Lung (tissue), 11 donors: ENCODE measurements at regions not wholly inside any gene's neighbourhood (a gene's known extent, or its start where the extent isn't known, plus 50 kb on each side); places are given as distances from the start of the nearest gene placed in this dataset.

Experiments
- ATAC-seq: fragments of 200-7000 bp; cut with Tn5 transposase; one replicate; pipeline ENCODE4 v1.9.1; 2020; ENCODE audit warnings: moderate number of reproducible peaks; ENCODE audit not compliant: insufficient read depth, low FRiP score
- DNase-seq, 3 donors: peaks; one replicate each; pipeline ENCODE4 v3.0.0-alpha.2; 2013 to 2017
- H3K27ac ChIP-seq, 2 donors: one replicate each; pipeline ENCODE4 v1.5.1; 2013; ENCODE audit warnings: mild to moderate bottlenecking in 2 of 2, moderate library complexity in 2 of 2, control low read depth in 1 of 2, inconsistent platforms in 1 of 2, low read depth in 1 of 2, low read length in 1 of 2
- H3K27me3 ChIP-seq, 3 donors: one replicate each; pipeline ENCODE4 v1.5.1; 2013; ENCODE audit warnings: low read length in 2 of 3; ENCODE audit not compliant: control insufficient read depth in 3 of 3, insufficient read depth in 3 of 3
- H3K36me3 ChIP-seq, 4 donors: one replicate each; pipeline ENCODE4 v1.5.1; 2013; ENCODE audit warnings: low read length in 4 of 4, mild to moderate bottlenecking in 1 of 4, moderate library complexity in 1 of 4; ENCODE audit not compliant: control insufficient read depth in 4 of 4, insufficient read depth in 4 of 4
- H3K4me1 ChIP-seq, 5 donors: one replicate each; pipeline ENCODE4 v1.5.1; 2013; ENCODE audit warnings: low read length in 5 of 5, mild to moderate bottlenecking in 2 of 5, moderate library complexity in 1 of 5; ENCODE audit not compliant: control insufficient read depth in 5 of 5, insufficient read depth in 5 of 5
- H3K4me3 ChIP-seq: one replicate; pipeline ENCODE4 v1.5.1; 2013; ENCODE audit warnings: mild to moderate bottlenecking, control low read depth, moderate library complexity
- H3K9ac ChIP-seq, 2 donors: one replicate each; pipeline ENCODE4 v1.5.1; 2013; ENCODE audit warnings: low read length in 2 of 2, control low read depth in 1 of 2; ENCODE audit not compliant: insufficient read depth in 1 of 2
- H3K9me3 ChIP-seq, 4 donors: one replicate each; pipeline ENCODE4 v1.5.1; 2013; ENCODE audit warnings: low read length in 3 of 4, mild to moderate bottlenecking in 1 of 4, moderate library complexity in 1 of 4; ENCODE audit not compliant: control insufficient read depth in 4 of 4, insufficient read depth in 3 of 4
- CTCF ChIP-seq: IDR thresholded peaks from 2 replicates; pipeline ENCODE4 v1.5.1; 2012; ENCODE audit warnings: mild to moderate bottlenecking; ENCODE audit errors: control extremely low read depth, extremely low read depth
- WGBS, 2 donors: extraction: QIAGEN DNeasy Blood & Tissue Kit; methylation state at CpG; one replicate each; pipeline ENCODE4 v1.1.7; 2013; 5-methylcytosine and 5-hydroxymethylcytosine counted together
- donor health status: control.
- donor health status: control.
- donor health status: Bipolar disorder and iron deficiency.
- donor health status: healthy.
- donor health status: DM: yes; HTN: yes; CAD: no.

- Histone ChIP-seq H3K36me3 (no peaks in the 10 kb centered on the region), H3K9me3 (no peaks in the 10 kb centered on the region), H3K4me3 (no peak overlapping the region), H3K27me3 (no peaks in the 10 kb centered on the region), H3K4me1 (no peaks in the 10 kb centered on the region), H3K9ac (no peak overlapping the region), H3K27ac (no peak overlapping the region)
- DNase-seq: no peak
- no peak for ATAC-seq
- 83% methylated on average over 5 of the region's 5 CpGs for WGBS, 2 donors
- TF ChIP-seq CTCF: no peak
Measured at GRCh38 chr14:28886940-28887339, 120.4 kb downstream of the FOXG1 start.

- ATAC-seq: no peak
- H3K9me3 ChIP-seq: no peaks in the 10 kb centered on the region
- no peak overlapping the region for H3K4me3 ChIP-seq
- DNase-seq: no peak
- no peaks in the 10 kb centered on the region for H3K36me3 ChIP-seq
- H3K27me3 ChIP-seq: no peaks in the 10 kb centered on the region
- no peak overlapping the region for H3K27ac ChIP-seq
- H3K4me1 ChIP-seq: no peaks in the 10 kb centered on the region
- WGBS, 2 donors: 76 to 79% methylated on average over 3 of the region's 3 CpGs
- no peak overlapping the region for H3K9ac ChIP-seq
- no peak for TF ChIP-seq CTCF
Measured at GRCh38 chr14:28895389-28895788, 128.8 kb downstream of the FOXG1 start.

- H3K36me3 ChIP-seq: no peaks in the 10 kb centered on the region
- no peak overlapping the region for H3K4me3 ChIP-seq
- no peaks in the 10 kb centered on the region for H3K4me1 ChIP-seq
- H3K9me3 ChIP-seq: no peaks in the 10 kb centered on the region
- H3K9ac ChIP-seq: no peak overlapping the region
- TF ChIP-seq CTCF: no peak
- H3K27me3 ChIP-seq: no peaks in the 10 kb centered on the region
- DNase-seq (no peak), ATAC-seq (no peak)
- H3K27ac ChIP-seq: no peak overlapping the region
Measured at GRCh38 chr14:28896337-28896736, 129.8 kb downstream of the FOXG1 start.

- DNase-seq: no peak
- H3K27me3 ChIP-seq: no peaks in the 10 kb centered on the region
- no peaks in the 10 kb centered on the region for H3K9me3 ChIP-seq
- ATAC-seq: no peak
- WGBS, 2 donors: 45 to 57% methylated on average over 1 of the region's 1 CpG
- H3K9ac ChIP-seq: no peak overlapping the region
- no peaks in the 10 kb centered on the region for H3K36me3 ChIP-seq
- H3K27ac ChIP-seq: no peak overlapping the region
- H3K4me1 ChIP-seq: no peaks in the 10 kb centered on the region
- TF ChIP-seq CTCF: no peak
- H3K4me3 ChIP-seq: no peak overlapping the region
Measured at GRCh38 chr14:28901631-28902030, 135.0 kb downstream of the FOXG1 start.
